IPS-20b (cell line): ENCODE measurements at regions not wholly inside any gene's neighbourhood (a gene's known extent, or its start where the extent isn't known, plus 50 kb on each side); places are given as distances from the start of the nearest gene placed in this dataset.

Experiments used
- H3K27ac ChIP-seq: one replicate; pipeline ENCODE4 v1.5.1; 2013; ENCODE audit warnings: low read length
- H3K27me3 ChIP-seq: 2 replicates; pipeline ENCODE4 v1.6.1; 2013; ENCODE audit warnings: mild to moderate bottlenecking, low read length, inconsistent platforms; ENCODE audit not compliant: insufficient read depth
- H3K36me3 ChIP-seq: 2 replicates; pipeline ENCODE4 v1.6.1; 2013; ENCODE audit warnings: low read depth, mild to moderate bottlenecking, inconsistent platforms, low read length, moderate library complexity; ENCODE audit not compliant: insufficient read depth
- H3K4me1 ChIP-seq: 2 replicates; pipeline ENCODE4 v1.6.1; 2013; ENCODE audit warnings: mild to moderate bottlenecking, control low read depth, inconsistent platforms, low read length, moderate library complexity; ENCODE audit not compliant: insufficient read depth
- H3K4me3 ChIP-seq: 2 replicates; pipeline ENCODE4 v1.5.1; 2013; ENCODE audit warnings: mild to moderate bottlenecking, low read length, inconsistent platforms
- H3K9ac ChIP-seq: 2 replicates; pipeline ENCODE4 v1.6.1; 2013; ENCODE audit warnings: low read depth, mild to moderate bottlenecking, inconsistent platforms, low read length, moderate library complexity
- H3K9me3 ChIP-seq: 2 replicates; pipeline ENCODE4 v1.6.1; 2013; ENCODE audit warnings: mild to moderate bottlenecking, low read depth, low read length, inconsistent platforms; ENCODE audit not compliant: insufficient read depth

DNA sequence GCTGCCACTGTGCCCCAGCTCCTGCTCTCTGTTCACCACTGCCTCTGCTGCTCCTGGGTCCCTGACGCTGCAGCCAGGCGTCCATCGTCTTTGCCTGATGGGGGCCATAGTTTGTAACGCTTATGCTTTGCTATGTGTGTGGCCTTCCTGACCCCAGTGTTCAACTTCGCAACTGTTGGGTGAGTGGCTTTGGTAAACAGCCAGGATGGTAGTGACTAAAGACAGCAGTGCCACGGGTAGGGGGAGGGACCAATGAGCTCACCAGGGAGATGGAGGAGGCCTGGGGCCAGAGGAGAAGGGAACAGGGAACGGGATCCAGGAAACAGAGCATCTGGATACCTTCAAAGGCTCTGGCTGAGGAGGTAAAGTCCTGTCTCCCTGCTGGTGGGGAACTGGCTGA is 75.9 kb upstream of the ALDH1L1 start:
- H3K4me3 ChIP-seq = no peak overlapping the region
- H3K9me3 ChIP-seq = no peaks in the 10 kb centered on the region
- no peaks in the 10 kb centered on the region for H3K27me3 ChIP-seq
- H3K27ac ChIP-seq = no peak overlapping the region
- H3K9ac ChIP-seq = no peak overlapping the region
- H3K36me3 ChIP-seq = no peaks in the 10 kb centered on the region
- H3K4me1 ChIP-seq = no peaks in the 10 kb centered on the region; the same call in 1 of the 2 replicates

GRCh38 chr3:126253072-126253471 is 72.7 kb upstream of the ALDH1L1 start:
- H3K27me3 ChIP-seq = no peaks in the 10 kb centered on the region
- no peaks in the 10 kb centered on the region; the same call in 1 of the 2 replicates for H3K4me1 ChIP-seq
- no peaks in the 10 kb centered on the region for H3K36me3 ChIP-seq
- H3K4me3 ChIP-seq = no peak overlapping the region
- H3K27ac ChIP-seq = no peak overlapping the region
- H3K9ac ChIP-seq = no peak overlapping the region
- H3K9me3 ChIP-seq = no peaks in the 10 kb centered on the region

- Histone ChIP-seq H3K9me3 (no peaks in the 10 kb centered on the region), H3K9ac (no peak overlapping the region), H3K4me1 (no peaks in the 10 kb centered on the region; the same call in 1 of the 2 replicates), H3K27ac (no peak overlapping the region), H3K36me3 (no peaks in the 10 kb centered on the region), H3K27me3 (no peaks in the 10 kb centered on the region), H3K4me3 (no peak overlapping the region)
These were observed 72.0 kb upstream of the ALDH1L1 start for GRCh38 chr3:126252373-126252772.

DNA sequence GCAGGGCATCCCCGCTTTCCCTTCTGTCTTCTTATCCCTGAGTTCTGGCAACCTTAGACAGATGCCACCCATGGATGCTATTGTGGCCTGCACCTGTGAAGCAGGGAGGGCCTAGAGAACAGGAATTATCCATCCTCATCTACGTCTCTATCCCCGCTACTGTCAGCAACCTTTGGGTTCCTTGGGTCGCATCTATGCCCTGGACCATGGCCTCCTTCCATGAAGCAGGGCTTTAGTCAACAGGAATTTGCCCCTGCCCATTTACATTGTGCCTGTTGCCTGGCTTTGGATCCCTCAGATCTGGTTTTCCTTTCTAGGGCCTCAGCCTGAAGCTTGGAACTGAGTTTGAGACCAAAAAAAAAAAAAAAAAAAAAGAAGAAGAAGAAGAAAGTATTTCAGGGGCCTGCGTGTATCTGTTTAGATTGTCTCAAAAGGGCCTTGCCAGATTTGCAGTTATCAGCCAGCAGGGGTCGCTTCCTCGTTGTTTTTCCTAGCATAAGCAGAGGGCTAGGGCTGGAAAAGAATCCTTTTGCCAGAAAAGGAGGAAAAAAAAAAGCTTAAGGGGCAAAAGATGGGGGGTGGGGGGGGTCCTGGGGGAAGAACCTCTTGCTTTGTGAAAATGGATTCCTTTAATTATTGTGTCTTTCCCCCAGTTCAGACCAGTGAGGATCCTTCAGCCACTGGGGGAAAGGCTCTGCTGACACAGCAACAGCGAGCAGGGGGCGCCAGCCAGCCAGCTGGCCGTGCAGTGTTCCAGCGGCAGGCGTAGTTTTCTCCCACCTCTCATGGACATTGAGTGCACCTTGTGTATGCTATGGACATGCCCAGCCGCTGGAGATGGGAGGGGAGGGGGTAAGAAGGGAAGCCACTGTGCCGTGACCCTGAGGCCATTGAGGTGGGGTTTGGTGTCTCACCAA is 65.7 kb upstream of the ALDH1L1 start:
- no peak overlapping the region for H3K9ac ChIP-seq
- H3K4me3 ChIP-seq = no peak overlapping the region
- no peaks in the 10 kb centered on the region for H3K27me3 ChIP-seq

More for the DNA sequence above, 65.7 kb upstream of the ALDH1L1 start:
- Histone ChIP-seq H3K36me3 (no peaks in the 10 kb centered on the region), H3K9me3 (peaks cover 10% of the 10 kb centered on the region), H3K4me1 (no peaks in the 10 kb centered on the region; the same call in 1 of the 2 replicates), H3K27ac (no peak overlapping the region)
